ENCODE measurements at regions not wholly inside any gene's neighbourhood (a gene's known extent, or its start where the extent isn't known, plus 50 kb on each side); places are given as distances from the start of the nearest gene placed in this dataset.

- TF ChIP-seq CTCF (conservative IDR thresholded peaks at IDR 0.05; ENCODE audit: control insufficient read depth, insufficient read depth, low read depth, low read length), result no peak
- peak; percentile 55 for DNase-seq (ENCODE audit: low read depth)
- H3K4me3 ChIP-seq (ENCODE audit: control insufficient read depth, low read depth, low read length), result no peak overlapping the region
These were observed 415.2 kb upstream of the DAB1 start for GRCh38 chr1:57839067-57839466.

- no peak overlapping the region for H3K4me3 ChIP-seq (ENCODE audit: control insufficient read depth, low read depth, low read length)
- TF ChIP-seq CTCF (conservative IDR thresholded peaks at IDR 0.05; ENCODE audit: control insufficient read depth, insufficient read depth, low read depth, low read length), result no peak
- no peak for DNase-seq (ENCODE audit: low read depth)
These were observed 411.8 kb upstream of the DAB1 start for GRCh38 chr1:57835620-57836019.

GRCh38 chr1:57833296-57833695 lies 409.4 kb upstream of the DAB1 start:
- H3K4me3 ChIP-seq (ENCODE audit: control insufficient read depth, low read depth, low read length), result no peak overlapping the region
- no peak for DNase-seq (ENCODE audit: low read depth)
- no peak for TF ChIP-seq CTCF (conservative IDR thresholded peaks at IDR 0.05; ENCODE audit: control insufficient read depth, insufficient read depth, low read depth, low read length)

GRCh38 chr1:57832612-57833011 lies 408.8 kb upstream of the DAB1 start:
- TF ChIP-seq CTCF (conservative IDR thresholded peaks at IDR 0.05; ENCODE audit: control insufficient read depth, insufficient read depth, low read depth, low read length), result no peak
- H3K4me3 ChIP-seq (ENCODE audit: control insufficient read depth, low read depth, low read length), result no peak overlapping the region
- no peak for DNase-seq (ENCODE audit: low read depth)

GRCh38 chr1:57831624-57832023 lies 407.8 kb upstream of the DAB1 start:
- no peak for TF ChIP-seq CTCF (conservative IDR thresholded peaks at IDR 0.05; ENCODE audit: control insufficient read depth, insufficient read depth, low read depth, low read length)
- peak; percentile 77 for DNase-seq (ENCODE audit: low read depth)
- H3K4me3 ChIP-seq (ENCODE audit: control insufficient read depth, low read depth, low read length), result no peak overlapping the region

- no peak overlapping the region for H3K4me3 ChIP-seq (ENCODE audit: control insufficient read depth, low read depth, low read length)
- no peak for TF ChIP-seq CTCF (conservative IDR thresholded peaks at IDR 0.05; ENCODE audit: control insufficient read depth, insufficient read depth, low read depth, low read length)
- no peak for DNase-seq (ENCODE audit: low read depth)
These were observed 402.7 kb upstream of the DAB1 start for GRCh38 chr1:57826535-57826934.

- no peak for TF ChIP-seq CTCF (conservative IDR thresholded peaks at IDR 0.05; ENCODE audit: control insufficient read depth, insufficient read depth, low read depth, low read length)
- DNase-seq (ENCODE audit: low read depth), result no peak
- H3K4me3 ChIP-seq (ENCODE audit: control insufficient read depth, low read depth, low read length), result no peak overlapping the region
These were observed 400.7 kb upstream of the DAB1 start for GRCh38 chr1:57824535-57824934.

Data from fibroblast of mammary gland (primary cell).